Lower leg skin (tissue), 3 donors: ENCODE measurements at regions not wholly inside any gene's neighbourhood (a gene's known extent, or its start where the extent isn't known, plus 50 kb on each side); places are given as distances from the start of the nearest gene placed in this dataset.
"Not testable (repeated sequence)": the region's sequence is repeated elsewhere in the genome, so short reads cannot be mapped to it uniquely, and the experiment has no call there.

Experiments used
- CTCF ChIP-seq, 3 donors: fragments of 450-650 bp; IDR thresholded peaks; one replicate each; pipeline ENCODE4 v1.5.1; 2016; ENCODE audit warnings: antibody characterized with exemption in 3 of 3, mild to moderate bottlenecking in 3 of 3, moderate library complexity in 2 of 3
- POLR2A ChIP-seq, 2 donors: fragments of 450-650 bp; IDR thresholded peaks; one replicate each; pipeline ENCODE4 v1.6.1; 2016 to 2017; ENCODE audit warnings: antibody characterized with exemption in 2 of 2, mild to moderate bottlenecking in 1 of 2, moderate library complexity in 1 of 2

- TF ChIP-seq CTCF, POLR2A (IDR thresholded peaks at IDR 0.05): not testable (repeated sequence)
Measured at GRCh38 chr9:65455136-65455535, 170.1 kb upstream of the FOXD4L5 start.
